HG03520 (cell line): ENCODE measurements at regions not wholly inside any gene's neighbourhood (a gene's known extent, or its start where the extent isn't known, plus 50 kb on each side); places are given as distances from the start of the nearest gene placed in this dataset.
"Not testable (repeated sequence)": the region's sequence is repeated elsewhere in the genome, so short reads cannot be mapped to it uniquely, and the experiment has no call there.

ENCODE experiments used
- ATAC-seq: cut with Tn5 transposase; IDR thresholded peaks from one replicate; pipeline ENCODE4 v1.9.1; 2021; ENCODE audit warnings: mild to moderate bottlenecking, moderate library complexity; ENCODE audit not compliant: unreplicated experiment

DNA sequence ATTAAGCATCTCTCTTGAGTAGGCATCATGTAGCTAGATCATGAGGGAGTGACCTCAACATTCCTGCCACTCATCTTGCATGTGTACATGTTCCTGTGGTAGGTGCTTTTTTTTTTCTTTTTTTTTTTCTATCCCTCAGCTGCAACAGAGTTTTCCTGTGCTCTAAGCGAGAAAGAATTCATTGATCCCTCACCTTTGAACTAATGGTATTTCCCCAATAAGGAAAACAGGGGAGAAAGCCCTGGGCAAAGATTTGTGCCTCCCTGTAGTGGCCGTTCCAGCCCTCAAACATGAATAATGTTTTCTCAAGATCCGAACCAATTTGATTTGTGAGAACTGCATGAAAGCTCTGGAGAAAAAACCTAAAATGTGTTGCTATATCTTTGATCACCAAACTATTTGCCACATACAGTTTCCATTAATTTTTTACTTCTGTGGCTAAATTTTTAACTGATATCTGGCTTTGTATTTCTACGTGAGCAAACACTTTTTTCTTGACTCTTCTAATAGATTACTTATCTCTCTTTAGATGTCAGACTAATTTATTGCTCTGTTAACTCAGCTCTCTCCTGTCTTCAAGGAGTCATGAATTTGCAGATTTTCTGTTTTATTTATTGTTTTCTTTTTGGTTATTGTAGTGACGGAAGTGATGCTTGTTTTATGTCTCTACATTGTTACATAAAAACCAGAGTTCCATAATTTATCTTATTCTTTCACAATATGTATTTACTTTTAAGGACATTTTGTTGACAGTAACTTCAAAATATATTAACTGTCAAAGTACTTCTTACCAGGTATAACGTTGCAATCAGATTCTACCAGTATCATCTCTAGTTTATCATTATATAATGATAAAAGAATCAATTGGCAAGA, 1396.5 kb downstream of the OTOL1 start:
- no peak for ATAC-seq

DNA sequence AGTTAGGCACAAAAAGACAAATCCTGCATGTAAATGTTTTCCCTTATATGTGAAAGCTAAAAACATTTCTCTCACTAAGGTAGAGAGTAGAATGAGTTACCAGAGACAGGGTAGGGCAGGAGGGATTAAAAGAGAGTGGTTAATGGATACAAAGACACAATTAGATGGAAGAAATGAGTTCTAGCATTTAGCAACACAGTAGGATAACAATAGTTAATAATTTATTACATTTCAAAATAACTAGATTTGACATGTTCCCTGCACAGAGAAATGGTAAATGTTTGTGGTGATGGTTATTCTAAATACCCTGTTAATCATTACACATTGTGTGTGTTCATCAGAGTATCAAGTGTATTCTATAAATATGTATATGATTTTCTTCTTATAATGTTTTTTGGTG, 1400.7 kb downstream of the OTOL1 start:
- no peak for ATAC-seq

DNA sequence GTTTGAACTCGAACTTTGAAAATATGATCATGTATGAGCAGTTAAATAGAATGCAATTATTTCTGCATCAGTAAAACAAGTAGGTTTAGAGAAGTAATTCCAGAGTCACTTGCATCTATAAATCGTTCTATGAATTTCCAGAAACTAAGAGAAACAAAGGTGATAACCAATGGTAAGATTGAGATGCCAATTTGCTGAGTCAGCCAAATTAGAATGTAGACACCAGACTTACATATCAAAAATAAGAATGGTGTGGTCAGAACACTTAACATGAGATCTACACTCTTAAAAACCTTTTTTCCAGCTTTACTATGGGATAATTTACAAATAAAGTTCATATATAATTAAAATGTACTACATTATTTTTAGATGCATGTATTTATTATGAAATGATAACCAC, 1435.9 kb downstream of the OTOL1 start:
- ATAC-seq = no peak

DNA sequence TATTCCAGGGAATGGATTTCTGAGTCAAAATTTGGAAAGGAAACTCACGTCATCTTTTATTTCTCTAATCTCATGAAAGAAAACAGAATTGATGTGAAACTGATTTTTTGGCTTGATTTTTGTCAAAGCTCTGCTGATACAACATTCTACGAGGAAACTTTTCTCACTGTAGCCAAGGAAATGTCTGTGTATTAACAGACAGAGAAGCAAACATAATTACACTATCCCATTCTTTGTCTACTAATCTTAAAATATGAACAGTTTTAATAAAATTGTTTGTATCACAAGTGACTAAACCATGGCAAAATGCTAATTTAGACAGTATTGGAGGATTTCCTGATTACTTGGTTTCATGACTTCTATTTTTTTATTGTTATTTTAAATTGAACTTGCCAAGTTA, 1437.0 kb downstream of the OTOL1 start:
- ATAC-seq = no peak

DNA sequence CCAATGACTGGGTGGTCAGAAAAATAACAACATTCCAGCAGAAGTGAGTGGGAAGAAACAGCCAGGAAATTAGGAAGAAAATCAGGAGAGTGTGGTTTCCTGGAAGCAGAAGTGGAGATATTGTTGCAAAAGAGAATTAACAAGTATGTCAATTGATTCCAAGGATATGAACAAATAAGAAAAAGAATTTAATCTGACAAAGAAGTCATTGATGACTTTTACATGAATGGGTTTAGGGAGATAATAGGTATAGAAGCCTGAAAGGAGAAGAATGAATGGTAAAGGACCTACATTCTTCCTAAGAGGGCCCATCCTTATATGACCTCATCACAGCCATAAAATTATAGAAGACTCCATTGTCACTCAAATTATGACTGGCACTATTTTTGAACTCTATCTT, 1440.1 kb downstream of the OTOL1 start:
- ATAC-seq = no peak

DNA sequence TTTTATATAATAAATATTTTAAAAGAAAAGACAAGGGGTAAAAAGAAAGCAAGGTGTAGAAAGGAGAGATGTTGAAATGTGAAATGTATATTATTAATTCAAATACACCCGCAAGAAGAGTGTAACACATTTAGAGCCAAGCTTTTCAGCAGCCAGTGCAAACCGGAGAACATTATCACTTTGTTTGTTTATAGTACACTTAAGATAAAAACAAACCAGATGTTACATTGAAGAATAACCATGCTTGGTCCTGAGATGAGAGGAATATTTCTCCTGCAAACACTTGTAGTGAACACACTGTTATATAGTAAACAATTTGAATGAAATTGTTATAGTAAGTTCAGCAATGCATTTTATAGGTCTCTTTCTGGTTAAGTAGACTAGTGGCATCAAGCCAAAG, 1441.5 kb downstream of the OTOL1 start:
- ATAC-seq = no peak

DNA sequence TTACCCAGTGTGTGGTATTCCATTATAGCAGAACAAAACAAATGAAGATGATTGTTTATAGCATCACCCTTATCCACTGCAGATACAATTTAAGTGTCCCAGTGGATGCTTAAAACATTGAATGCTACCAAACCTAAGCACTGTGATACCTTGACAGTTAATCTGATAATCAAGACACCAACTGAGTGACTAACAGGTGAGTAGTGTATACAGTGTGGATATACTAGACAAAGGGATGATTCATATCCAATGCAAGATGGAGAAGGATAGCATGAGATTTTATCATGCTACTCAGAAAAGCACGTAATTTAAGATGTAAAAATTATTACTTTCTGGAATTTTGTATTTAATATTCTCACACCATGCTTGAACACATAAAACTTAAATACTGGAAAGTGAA, 1449.0 kb downstream of the OTOL1 start:
- ATAC-seq = no peak

DNA sequence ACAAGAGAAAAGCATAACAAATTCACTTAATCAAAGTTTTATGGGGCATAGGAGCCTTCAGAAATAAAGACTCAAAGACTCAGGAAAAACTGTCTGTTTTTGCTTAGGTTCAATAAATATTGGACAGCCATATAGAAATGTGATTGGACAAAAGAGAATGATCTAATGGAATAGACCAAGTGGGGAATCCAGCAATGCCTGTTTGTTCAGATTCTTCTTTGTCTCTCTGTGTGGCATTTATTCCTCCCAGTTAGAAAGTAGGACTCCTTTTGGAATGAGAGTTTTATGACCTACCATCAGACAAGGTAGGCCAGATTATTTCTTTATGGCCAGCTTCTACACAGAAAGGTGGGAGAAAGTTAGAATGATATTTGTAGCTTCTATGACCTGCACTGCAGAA, 1460.1 kb downstream of the OTOL1 start:
- ATAC-seq = no peak

DNA sequence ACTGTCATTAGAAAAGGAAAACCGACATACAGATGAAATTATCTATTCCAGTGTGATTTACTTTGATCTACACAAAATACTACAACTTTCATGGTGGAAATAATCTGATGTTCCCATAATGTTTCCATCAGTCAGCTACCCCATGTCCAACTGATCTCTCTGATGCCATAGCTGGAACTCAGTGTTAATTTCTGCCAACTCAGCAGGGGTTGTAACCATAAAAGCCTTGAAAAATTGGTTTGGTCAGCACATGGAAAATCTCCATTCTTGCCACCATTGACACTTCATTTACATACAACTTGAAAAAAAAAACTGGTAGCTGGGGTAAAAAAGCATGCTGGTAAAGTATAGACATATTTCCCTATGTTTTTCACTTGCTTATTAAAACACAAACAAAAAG, 1463.7 kb downstream of the OTOL1 start:
- ATAC-seq = no peak

DNA sequence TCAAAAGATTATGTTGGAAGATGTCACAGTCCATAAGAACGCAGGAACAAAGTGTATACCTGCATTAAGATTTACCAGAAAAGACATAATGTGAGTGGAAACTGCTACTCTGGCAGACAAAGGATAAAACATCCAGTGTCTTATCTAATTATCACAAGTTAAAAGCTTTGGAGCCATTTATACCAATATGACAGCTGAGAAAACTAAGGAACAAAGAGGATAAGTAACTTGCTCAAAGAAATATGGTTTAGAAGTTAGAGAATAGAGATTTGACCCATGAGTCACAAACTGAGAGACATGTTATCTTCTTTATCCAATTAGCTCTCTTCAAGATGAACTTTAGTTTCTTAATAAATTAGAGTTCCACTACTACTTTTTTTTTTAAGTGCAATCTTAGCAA, 1473.7 kb downstream of the OTOL1 start:
- ATAC-seq = no peak

DNA sequence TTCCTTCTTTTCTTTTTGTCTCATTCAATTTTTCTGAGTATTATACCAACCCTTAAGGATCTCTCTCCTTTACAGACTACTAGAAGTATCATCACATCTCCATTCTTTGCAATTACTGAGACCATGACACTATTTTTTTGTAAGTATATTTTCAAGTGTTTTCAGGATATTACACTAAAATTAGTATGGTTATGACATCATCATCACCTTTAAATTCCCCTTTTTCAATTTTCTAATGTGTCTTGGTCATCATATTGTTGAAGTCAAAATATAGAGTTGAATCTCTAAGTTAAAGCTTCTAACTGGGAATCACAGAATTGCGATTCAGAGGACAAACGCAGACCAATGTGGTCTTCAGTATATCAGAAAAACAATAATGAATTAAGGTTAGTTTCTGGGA, 1475.1 kb downstream of the OTOL1 start:
- ATAC-seq = no peak

DNA sequence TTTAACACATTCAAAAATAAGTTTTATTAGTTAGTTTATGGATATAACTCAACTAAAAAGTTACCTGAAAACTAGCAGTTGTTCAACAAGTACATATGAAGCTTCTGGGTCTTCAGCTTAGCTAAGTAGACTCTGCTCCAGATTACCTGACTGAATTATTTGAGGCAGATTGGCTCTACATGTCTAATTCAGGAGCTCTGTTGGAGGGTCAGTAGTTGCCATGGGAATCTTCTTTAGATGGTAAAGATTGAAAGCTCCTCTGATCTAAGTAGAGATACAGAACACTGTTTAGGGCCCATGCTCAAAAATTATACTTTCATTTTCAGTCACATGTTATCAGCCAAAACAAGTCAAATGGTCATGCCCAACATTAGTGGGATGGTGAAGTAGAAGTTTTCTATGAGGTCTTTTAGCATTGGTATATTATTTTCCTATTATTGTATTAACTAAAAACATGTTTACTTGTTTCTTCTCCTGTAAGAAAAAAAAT, 1476.9 kb downstream of the OTOL1 start:
- no peak for ATAC-seq

DNA sequence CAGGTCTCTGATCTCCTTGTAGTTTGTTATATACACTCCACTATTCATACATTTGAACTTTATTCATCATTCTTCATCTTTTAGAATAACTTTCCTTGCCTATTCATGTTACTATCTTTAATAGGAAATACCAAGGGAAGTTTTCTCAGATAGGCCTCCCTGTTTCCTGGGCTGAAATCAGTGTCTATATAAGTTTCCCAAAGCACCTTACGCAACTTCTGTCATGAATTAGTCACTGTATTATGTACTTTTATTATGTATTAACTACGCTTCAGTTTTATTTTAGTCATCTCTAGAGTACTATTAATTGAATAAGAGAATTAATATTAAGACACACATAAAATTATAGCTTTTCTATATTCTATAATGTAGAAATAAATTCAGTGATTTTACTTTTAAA, 1481.5 kb downstream of the OTOL1 start:
- no peak for ATAC-seq

DNA sequence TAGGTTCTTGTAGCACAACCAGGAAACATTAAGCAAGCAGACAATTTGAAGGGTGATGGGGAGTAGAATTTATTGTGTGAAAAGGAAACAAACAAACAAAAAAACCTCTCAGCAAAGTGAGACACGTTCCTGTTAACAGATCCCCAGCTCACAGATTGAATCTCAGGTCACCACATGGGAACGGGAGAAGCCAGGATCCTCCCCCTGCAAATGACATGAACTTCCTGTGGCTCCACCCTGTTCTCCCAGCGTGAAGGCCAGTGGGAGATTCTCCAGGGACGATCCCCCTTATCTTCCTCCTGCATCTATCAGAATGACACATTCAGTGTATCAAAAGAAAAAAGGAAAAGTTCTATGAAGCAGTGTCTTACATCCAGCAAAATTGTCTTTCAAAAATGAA, 1488.1 kb downstream of the OTOL1 start:
- ATAC-seq = no peak

DNA sequence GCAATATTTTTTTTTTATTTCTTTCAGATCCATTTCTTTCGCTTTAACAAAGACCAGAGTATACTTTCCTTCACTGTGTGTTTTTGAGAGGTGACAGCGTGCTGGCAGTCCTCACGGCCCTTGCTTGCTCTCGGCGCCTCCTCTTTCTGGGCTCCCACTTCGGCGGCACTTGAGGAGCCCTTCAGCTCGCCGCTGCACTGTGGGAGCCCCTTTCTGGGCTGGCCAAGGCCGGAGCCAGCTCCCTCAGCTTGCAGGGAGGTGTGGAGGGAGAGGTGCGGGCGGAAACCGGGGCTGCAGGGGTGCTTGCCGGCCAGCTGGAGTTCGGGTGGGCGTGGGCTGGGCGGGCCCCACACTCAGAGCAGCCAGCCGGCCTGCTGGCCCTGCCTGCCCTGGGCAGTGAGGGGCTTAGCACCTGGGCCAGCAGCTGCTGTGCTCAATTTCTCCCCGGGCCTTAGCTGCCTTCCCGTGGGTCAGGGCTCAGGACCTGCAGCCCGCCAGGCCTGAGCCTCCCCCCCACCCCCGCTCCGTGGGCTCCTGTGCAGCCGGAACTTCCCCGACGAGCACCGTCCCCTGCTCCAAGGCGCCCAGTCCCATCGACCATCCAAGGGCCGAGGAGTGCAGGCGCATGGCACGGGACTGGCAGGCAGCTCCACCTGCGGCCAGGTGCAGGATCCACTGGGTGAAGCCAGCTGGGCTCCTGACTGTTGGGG, 1490.6 kb downstream of the OTOL1 start:
- ATAC-seq = not testable (repeated sequence)

DNA sequence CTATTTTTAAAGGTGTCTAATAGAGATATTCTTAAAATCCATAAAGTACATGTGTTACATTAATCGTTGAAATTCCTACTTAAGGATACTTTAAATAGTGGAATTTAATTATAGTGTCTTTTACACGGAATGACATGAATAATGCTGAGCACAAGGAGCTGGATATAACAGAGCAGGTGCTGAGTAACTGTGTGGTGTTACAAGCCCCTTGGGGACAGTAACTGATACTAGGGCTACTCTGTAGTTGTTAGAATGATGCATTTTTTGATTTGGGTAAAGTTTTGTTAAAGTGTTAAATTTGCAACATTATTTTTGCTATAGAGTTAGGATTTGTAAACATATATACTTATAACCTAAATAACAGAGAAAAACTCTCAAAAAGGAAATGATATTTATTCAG, 1496.1 kb downstream of the OTOL1 start:
- no peak for ATAC-seq

DNA sequence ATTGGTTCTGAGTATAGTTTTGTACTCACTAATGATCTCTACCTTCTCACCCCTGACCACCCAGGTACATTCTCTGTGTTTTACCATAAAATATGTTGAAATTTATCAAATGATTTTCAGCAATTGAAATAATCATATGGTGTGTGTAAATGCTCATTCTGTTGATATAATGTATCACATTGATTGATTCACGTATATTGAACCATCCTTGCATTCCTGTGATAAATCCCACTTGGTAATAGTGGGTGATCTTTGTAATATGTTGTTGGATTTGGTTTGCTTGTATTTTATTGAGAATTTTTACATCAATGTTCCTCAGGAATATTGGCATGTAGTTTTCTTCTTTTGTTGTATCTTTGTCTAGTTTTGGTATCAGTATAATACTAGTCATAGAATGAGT, 1497.6 kb downstream of the OTOL1 start:
- no peak for ATAC-seq

DNA sequence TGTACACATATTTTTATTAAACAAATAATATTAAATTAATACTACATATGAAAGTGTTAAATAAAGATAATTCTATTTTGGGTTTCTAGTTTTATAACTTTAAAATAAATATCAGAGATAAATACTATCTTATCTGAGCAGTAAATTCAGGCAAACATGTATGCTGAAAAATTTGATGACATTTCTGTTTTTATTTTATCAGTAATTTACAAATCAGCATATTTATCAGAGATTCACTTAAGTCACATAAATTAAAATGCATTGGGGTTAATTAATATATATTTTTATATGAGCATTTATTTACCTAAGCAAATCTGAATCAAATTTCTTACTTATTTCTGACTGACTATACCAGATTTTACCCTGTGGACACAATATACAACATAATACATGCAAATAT, 1499.8 kb downstream of the OTOL1 start:
- ATAC-seq = no peak

DNA sequence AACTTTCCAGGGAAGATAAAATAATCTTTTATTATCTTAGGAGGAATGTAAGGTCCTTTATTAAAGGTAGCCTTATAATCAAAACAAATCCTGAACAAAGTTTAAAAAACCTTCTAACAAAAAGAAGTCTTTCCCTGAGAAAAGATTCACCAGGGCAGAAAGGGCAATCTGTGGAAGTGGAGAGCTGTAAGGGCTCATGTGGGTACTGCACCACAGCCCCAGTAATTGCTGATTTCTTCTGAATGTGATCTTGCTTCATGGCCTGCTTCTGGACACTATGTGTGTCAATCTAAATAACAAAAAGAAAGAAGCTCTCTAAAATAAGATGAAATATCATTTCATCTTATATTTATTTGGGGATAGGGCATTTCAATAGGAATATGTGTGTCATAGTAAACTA, 1501.6 kb downstream of the OTOL1 start:
- ATAC-seq = no peak

DNA sequence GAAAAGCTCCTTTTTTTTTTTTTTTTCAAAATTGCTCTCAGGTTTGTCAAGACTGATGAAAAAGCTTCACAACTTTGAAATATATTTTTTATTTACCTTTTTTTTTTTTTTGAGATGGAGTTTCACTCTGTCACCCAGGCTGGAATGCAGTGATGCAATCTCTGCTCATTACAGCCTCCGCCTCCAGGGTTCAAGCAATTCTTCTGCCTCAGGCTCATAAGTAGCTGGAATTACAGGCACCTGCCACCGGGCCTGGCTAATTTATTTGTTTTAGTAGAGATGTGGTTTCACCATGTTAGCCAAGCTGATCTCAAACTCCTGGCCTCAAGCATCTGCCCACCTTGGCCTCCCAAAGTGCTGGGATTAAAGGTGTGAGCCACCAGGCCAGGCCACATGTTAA, 1515.0 kb downstream of the OTOL1 start:
- no peak for ATAC-seq

DNA sequence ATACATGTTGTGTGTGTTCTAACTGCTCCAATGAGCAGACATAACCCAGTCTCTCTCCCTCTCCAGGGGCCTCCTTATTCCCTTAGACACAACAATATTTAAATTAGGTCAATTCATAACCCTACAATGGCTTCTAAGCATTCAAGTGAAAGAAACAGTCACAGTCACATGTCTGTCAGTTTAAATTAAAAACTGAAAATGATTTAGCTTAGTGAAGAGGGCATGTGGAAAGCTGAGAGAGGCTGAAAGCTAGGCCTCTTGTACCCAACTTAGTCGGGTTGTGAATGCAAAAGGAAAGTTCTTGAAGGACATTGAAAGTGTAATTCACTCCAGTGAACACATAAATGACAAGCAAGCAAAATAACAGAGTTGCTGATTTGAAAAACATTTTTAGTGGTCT, 1519.6 kb downstream of the OTOL1 start:
- ATAC-seq = no peak

DNA sequence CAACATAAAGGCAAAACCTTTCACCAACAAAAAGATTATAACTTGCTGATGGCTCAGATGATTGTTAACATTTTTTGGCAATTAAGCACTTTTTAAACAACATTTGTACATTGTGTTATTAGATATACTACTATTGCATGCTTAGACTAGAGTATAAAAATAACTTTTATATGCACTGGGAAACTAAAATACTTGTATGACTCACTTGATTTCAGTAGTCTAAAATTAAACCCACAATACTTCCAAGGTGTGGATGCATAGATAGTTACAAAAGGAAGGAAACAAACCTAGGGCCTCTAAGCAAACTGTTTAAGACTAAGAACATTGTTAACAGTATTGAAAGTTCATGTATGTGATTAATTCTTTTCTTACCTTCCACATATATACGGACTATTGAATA, 1521.5 kb downstream of the OTOL1 start:
- ATAC-seq = no peak
